ENCODE measurements at regions not wholly inside any gene's neighbourhood (a gene's known extent, or its start where the extent isn't known, plus 50 kb on each side); places are given as distances from the start of the nearest gene placed in this dataset.

- BruUV-seq (replicated peaks), result no TSS peak
- CTCF ChIA-PET, result no interaction called here
- no peak for ATAC-seq
- Histone ChIP-seq H3K36me3 (ENCODE audit: control insufficient read depth, insufficient read depth, low read length) (no peaks in the 10 kb centered on the region), H3K9me3 (ENCODE audit: control insufficient read depth, insufficient read depth, low read depth, low read length) (no peaks in the 10 kb centered on the region), H3K27ac (ENCODE audit: low read length) (no peak overlapping the region), H3K4me3 (ENCODE audit: low read depth in 2 of 2, low read length in 2 of 2) (no peak overlapping the region), H3K4me1 (ENCODE audit: control insufficient read depth, insufficient read depth, low read length) (0 out of 2 replicates have a peak, but pooled peaks cover 10% of the 10 kb centered on the region), H3K27me3 (ENCODE audit: control insufficient read depth, insufficient read depth, low read length) (no peaks in the 10 kb centered on the region)
- TF ChIP-seq SIN3A (IDR thresholded peaks at IDR 0.05; ENCODE audit: borderline replicate concordance, insufficient read depth, low read depth, low read length) (no peak), POLR2AphosphoS5 (IDR thresholded peaks at IDR 0.05; ENCODE audit: low read depth, low read length) (no peak), TCF7L2 (IDR thresholded peaks at IDR 0.05; ENCODE audit: low read depth, low read length) (no peak), CTCF (IDR thresholded peaks at IDR 0.05) (no peak), REST (IDR thresholded peaks at IDR 0.05; ENCODE audit: insufficient read depth in 1 of 2, low read depth in 2 of 2, low read length in 1 of 2) (no peak)
- in situ Hi-C loops (cut with HindIII; ENCODE audit: low pct_unique_long_range_greater_than_20kb, low sequenced_read_pairs), result no loop called here
- POLR2A ChIA-PET, result no interaction called here
- intact Hi-C loops (cut with micrococcal nuclease; ENCODE audit: unreplicated experiment), result no loop called here
- DNase-seq (ENCODE audit: low read depth, low spot score), result no peak
Observed at GRCh38 chr1:201589186-201589585, 50.3 kb downstream of the NAV1 start.

- H3K4me1 ChIP-seq (ENCODE audit: control insufficient read depth, insufficient read depth, low read length), result 0 out of 2 replicates have a peak, but pooled peaks cover 10% of the 10 kb centered on the region
- no peak for ATAC-seq
- CTCF ChIA-PET, result no interaction called here
- intact Hi-C loops (cut with micrococcal nuclease; ENCODE audit: unreplicated experiment), result no loop called here
- H3K27me3 ChIP-seq (ENCODE audit: control insufficient read depth, insufficient read depth, low read length), result no peaks in the 10 kb centered on the region
- TF ChIP-seq POLR2AphosphoS5 (IDR thresholded peaks at IDR 0.05; ENCODE audit: low read depth, low read length) (no peak), CTCF (IDR thresholded peaks at IDR 0.05) (no peak), TCF7L2 (IDR thresholded peaks at IDR 0.05; ENCODE audit: low read depth, low read length) (no peak), SIN3A (IDR thresholded peaks at IDR 0.05; ENCODE audit: borderline replicate concordance, insufficient read depth, low read depth, low read length) (no peak), REST (IDR thresholded peaks at IDR 0.05; ENCODE audit: insufficient read depth in 1 of 2, low read depth in 2 of 2, low read length in 1 of 2) (no peak)
- H3K36me3 ChIP-seq (ENCODE audit: control insufficient read depth, insufficient read depth, low read length), result no peaks in the 10 kb centered on the region
- DNase-seq (ENCODE audit: low read depth, low spot score), result no peak
- no peaks in the 10 kb centered on the region for H3K9me3 ChIP-seq (ENCODE audit: control insufficient read depth, insufficient read depth, low read depth, low read length)
- no peak overlapping the region for H3K27ac ChIP-seq (ENCODE audit: low read length)
- POLR2A ChIA-PET, result no interaction called here
- no peak overlapping the region for H3K4me3 ChIP-seq (ENCODE audit: low read depth in 2 of 2, low read length in 2 of 2)
- BruUV-seq (replicated peaks), result no TSS peak
- in situ Hi-C loops (cut with HindIII; ENCODE audit: low pct_unique_long_range_greater_than_20kb, low sequenced_read_pairs), result no loop called here
Observed at GRCh38 chr1:201590474-201590873, 51.5 kb downstream of the NAV1 start.
